Lower lobe of right lung (tissue), 2 donors: ENCODE measurements at regions not wholly inside any gene's neighbourhood (a gene's known extent, or its start where the extent isn't known, plus 50 kb on each side); places are given as distances from the start of the nearest gene placed in this dataset.

ENCODE experiments used
- ATAC-seq, 2 donors: fragments of 200-7000 bp; cut with Tn5 transposase; one replicate each; pipeline ENCODE4 v1.9.1; 2020 to 2022; ENCODE audit warnings: mild to moderate bottlenecking in 2 of 2, moderate library complexity in 2 of 2
- DNase-seq: peaks from one replicate; pipeline ENCODE4 v3.0.0-alpha.2; 2020
- H3K27ac ChIP-seq: fragments of 200-600 bp; one replicate; pipeline ENCODE4 v1.8.0; 2022
- H3K27me3 ChIP-seq: fragments of 200-600 bp; one replicate; pipeline ENCODE4 v1.8.0; 2022; ENCODE audit warnings: low read depth
- H3K36me3 ChIP-seq: fragments of 200-600 bp; one replicate; pipeline ENCODE4 v1.8.0; 2022; ENCODE audit warnings: mild to moderate bottlenecking
- H3K4me1 ChIP-seq: fragments of 200-600 bp; one replicate; pipeline ENCODE4 v1.8.0; 2022
- H3K4me3 ChIP-seq: fragments of 200-600 bp; one replicate; pipeline ENCODE4 v1.8.0; 2022; ENCODE audit warnings: mild to moderate bottlenecking
- H3K9me3 ChIP-seq: fragments of 200-600 bp; one replicate; pipeline ENCODE4 v1.8.0; 2022
- intact Hi-C: fragments of 100-400 bp; cut with DNase I; formaldehyde crosslinking; loops from one replicate; pipeline ENCODE4 v1.11.0; 2022
- TF ChIP-seq, protein P1 (sequence below): fragments of 200-600 bp; IDR thresholded peaks from one replicate; pipeline ENCODE4 v1.8.0; 2022; ENCODE audit warnings: antibody characterized with exemption, mild to moderate bottlenecking
- donor health status: DM: no; HTN: yes; CAD: no; lungs with severe emphysema.

DNA sequence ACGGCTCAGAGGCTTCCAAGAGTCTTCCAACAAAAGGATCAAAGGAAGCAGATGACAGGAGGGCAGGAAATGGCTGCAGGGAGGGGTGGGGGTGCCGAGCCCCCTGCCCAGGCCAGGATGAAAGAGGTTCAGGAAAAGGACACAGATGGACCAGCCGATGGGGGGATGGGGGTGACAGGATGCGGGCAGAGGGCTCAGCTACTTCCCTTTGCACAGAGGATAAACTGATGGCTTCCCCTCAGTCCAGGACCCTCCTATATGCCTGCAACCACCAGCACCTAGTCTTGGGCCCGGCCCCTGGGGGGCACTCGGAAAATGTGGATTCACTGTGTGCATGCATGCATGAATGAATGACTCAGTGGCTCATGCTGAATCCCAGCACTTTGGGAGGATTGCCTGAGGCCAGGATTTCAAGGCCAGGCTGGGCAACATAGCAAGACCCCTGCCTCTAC lies 148.2 kb downstream of the C9orf50 start:
- Histone ChIP-seq H3K4me1 (peaks cover 19% of the 10 kb centered on the region), H3K27ac (no peak overlapping the region)
- intact Hi-C loops, result no loop called here

GRCh38 chr9:129471201-129472019 lies 149.5 kb downstream of the C9orf50 start:
- no peaks in the 10 kb centered on the region for H3K27me3 ChIP-seq
- H3K9me3 ChIP-seq, result no peaks in the 10 kb centered on the region
- intact Hi-C loops, result no loop called here
- ATAC-seq (no peak), DNase-seq (no peak)
- H3K4me1 ChIP-seq, result peaks cover 19% of the 10 kb centered on the region
- TF ChIP-seq, protein P1, sequence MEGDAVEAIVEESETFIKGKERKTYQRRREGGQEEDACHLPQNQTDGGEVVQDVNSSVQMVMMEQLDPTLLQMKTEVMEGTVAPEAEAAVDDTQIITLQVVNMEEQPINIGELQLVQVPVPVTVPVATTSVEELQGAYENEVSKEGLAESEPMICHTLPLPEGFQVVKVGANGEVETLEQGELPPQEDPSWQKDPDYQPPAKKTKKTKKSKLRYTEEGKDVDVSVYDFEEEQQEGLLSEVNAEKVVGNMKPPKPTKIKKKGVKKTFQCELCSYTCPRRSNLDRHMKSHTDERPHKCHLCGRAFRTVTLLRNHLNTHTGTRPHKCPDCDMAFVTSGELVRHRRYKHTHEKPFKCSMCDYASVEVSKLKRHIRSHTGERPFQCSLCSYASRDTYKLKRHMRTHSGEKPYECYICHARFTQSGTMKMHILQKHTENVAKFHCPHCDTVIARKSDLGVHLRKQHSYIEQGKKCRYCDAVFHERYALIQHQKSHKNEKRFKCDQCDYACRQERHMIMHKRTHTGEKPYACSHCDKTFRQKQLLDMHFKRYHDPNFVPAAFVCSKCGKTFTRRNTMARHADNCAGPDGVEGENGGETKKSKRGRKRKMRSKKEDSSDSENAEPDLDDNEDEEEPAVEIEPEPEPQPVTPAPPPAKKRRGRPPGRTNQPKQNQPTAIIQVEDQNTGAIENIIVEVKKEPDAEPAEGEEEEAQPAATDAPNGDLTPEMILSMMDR, result no peak
- no peaks in the 10 kb centered on the region for H3K36me3 ChIP-seq
- H3K27ac ChIP-seq, result no peak overlapping the region
- H3K4me3 ChIP-seq, result no peak overlapping the region

More for the DNA sequence above, 148.2 kb downstream of the C9orf50 start:
- no peak for DNase-seq
- Histone ChIP-seq H3K4me3 (no peak overlapping the region), H3K9me3 (no peaks in the 10 kb centered on the region), H3K27me3 (no peaks in the 10 kb centered on the region), H3K36me3 (no peaks in the 10 kb centered on the region)
- no peak for ATAC-seq
- TF ChIP-seq, protein P1, result no peak

- no peaks in the 10 kb centered on the region for H3K27me3 ChIP-seq
- H3K27ac ChIP-seq, result no peak overlapping the region
- intact Hi-C loops, result no loop called here
- DNase-seq (no peak), ATAC-seq (no peak)
- H3K4me3 ChIP-seq, result no peak overlapping the region
- H3K36me3 ChIP-seq, result no peaks in the 10 kb centered on the region
- TF ChIP-seq, protein P1, result no peak
- H3K4me1 ChIP-seq, result peaks cover 28% of the 10 kb centered on the region
- H3K9me3 ChIP-seq, result no peaks in the 10 kb centered on the region
These were observed 150.9 kb downstream of the C9orf50 start for GRCh38 chr9:129469988-129470316.

GRCh38 chr9:129469188-129469987 lies 151.5 kb downstream of the C9orf50 start:
- no peaks in the 10 kb centered on the region for H3K9me3 ChIP-seq
- ATAC-seq (no peak), DNase-seq (no peak)
- intact Hi-C loops, result no loop called here
- TF ChIP-seq, protein P1, result no peak
- no peaks in the 10 kb centered on the region for H3K36me3 ChIP-seq
- no peak overlapping the region for H3K4me3 ChIP-seq
- peaks cover 32% of the 10 kb centered on the region for H3K4me1 ChIP-seq
- no peaks in the 10 kb centered on the region for H3K27me3 ChIP-seq
- no peak overlapping the region for H3K27ac ChIP-seq

- DNase-seq, result no peak
- Histone ChIP-seq H3K4me1 (peaks cover 24% of the 10 kb centered on the region), H3K36me3 (no peaks in the 10 kb centered on the region), H3K9me3 (no peaks in the 10 kb centered on the region), H3K27me3 (no peaks in the 10 kb centered on the region), H3K4me3 (no peak overlapping the region), H3K27ac (no peak overlapping the region)
- intact Hi-C loops, result no loop called here
- TF ChIP-seq, protein P1, result no peak
- ATAC-seq, result no peak
These were observed 152.9 kb downstream of the C9orf50 start for GRCh38 chr9:129467739-129468666.
